IPS DF 6.9 (cell line): ENCODE measurements at regions not wholly inside any gene's neighbourhood (a gene's known extent, or its start where the extent isn't known, plus 50 kb on each side); places are given as distances from the start of the nearest gene placed in this dataset.

ENCODE experiments used
- DNase-seq: peaks from one replicate; pipeline ENCODE4 v3.0.0-alpha.2; 2013; ENCODE audit warnings: low read depth, low spot score
- H3K27ac ChIP-seq: one replicate; pipeline ENCODE4 v1.5.1; 2013; ENCODE audit warnings: low read length, control low read depth
- H3K27me3 ChIP-seq: 2 replicates; pipeline ENCODE4 v1.6.1; 2013; ENCODE audit warnings: mild to moderate bottlenecking, low read length; ENCODE audit not compliant: control insufficient read depth, insufficient read depth
- H3K36me3 ChIP-seq: 2 replicates; pipeline ENCODE4 v1.6.1; 2013; ENCODE audit warnings: low read length; ENCODE audit not compliant: control insufficient read depth, insufficient read depth
- H3K4me1 ChIP-seq: 2 replicates; pipeline ENCODE4 v1.6.1; 2013; ENCODE audit warnings: low read length; ENCODE audit not compliant: control insufficient read depth, insufficient read depth
- H3K4me3 ChIP-seq: 2 replicates; pipeline ENCODE4 v1.5.1; 2013; ENCODE audit warnings: mild to moderate bottlenecking, low read length
- H3K9me3 ChIP-seq: 2 replicates; pipeline ENCODE4 v1.6.1; 2013; ENCODE audit warnings: low read length, inconsistent platforms; ENCODE audit not compliant: control insufficient read depth, insufficient read depth
- WGBS: extraction: QIAGEN DNeasy Blood & Tissue Kit; methylation state at CpG from one replicate; pipeline ENCODE4 v1.1.7; 2013; ENCODE audit warnings: mixed read lengths, missing lambda C conversion rate; ENCODE audit not compliant: insufficient read length, insufficient coverage; 5-methylcytosine and 5-hydroxymethylcytosine counted together

GRCh38 chr11:130814440-130815096 is 101.7 kb downstream of the SNX19 start:
- Histone ChIP-seq H3K9me3 (no peaks in the 10 kb centered on the region), H3K27me3 (no peaks in the 10 kb centered on the region), H3K36me3 (no peaks in the 10 kb centered on the region), H3K4me1 (0 out of 2 replicates have a peak, but pooled peaks cover 1% of the 10 kb centered on the region), H3K4me3 (no peak overlapping the region), H3K27ac (no peak overlapping the region)
- no CpG with 5 or more reads among the region's 4 CpGs for WGBS
- no peak for DNase-seq

GRCh38 chr11:130815097-130815802 is 101.0 kb downstream of the SNX19 start:
- 0 out of 2 replicates have a peak, but pooled peaks cover 1% of the 10 kb centered on the region for H3K4me1 ChIP-seq
- no CpG with 5 or more reads among the region's 9 CpGs for WGBS

GRCh38 chr11:130815956-130816355 is 100.3 kb downstream of the SNX19 start:
- no CpG with 5 or more reads among the region's 7 CpGs for WGBS
- H3K9me3 ChIP-seq = no peaks in the 10 kb centered on the region
- no peak for DNase-seq
- 0 out of 2 replicates have a peak, but pooled peaks cover 1% of the 10 kb centered on the region for H3K4me1 ChIP-seq
- H3K27me3 ChIP-seq = no peaks in the 10 kb centered on the region
- H3K27ac ChIP-seq = no peak overlapping the region
- H3K4me3 ChIP-seq = no peak overlapping the region
- H3K36me3 ChIP-seq = no peaks in the 10 kb centered on the region

More at GRCh38 chr11:130815097-130815802, 101.0 kb downstream of the SNX19 start:
- DNase-seq = no peak
- Histone ChIP-seq H3K9me3 (no peaks in the 10 kb centered on the region), H3K4me3 (no peak overlapping the region), H3K36me3 (no peaks in the 10 kb centered on the region), H3K27me3 (no peaks in the 10 kb centered on the region), H3K27ac (no peak overlapping the region)

- DNase-seq = no peak
- no peak overlapping the region for H3K27ac ChIP-seq
- 0 out of 2 replicates have a peak, but pooled peaks cover 1% of the 10 kb centered on the region for H3K4me1 ChIP-seq
These were observed 99.5 kb downstream of the SNX19 start for GRCh38 chr11:130816546-130817329.

GRCh38 chr11:130817330-130817944 is 98.8 kb downstream of the SNX19 start:
- Histone ChIP-seq H3K4me3 (no peak overlapping the region), H3K4me1 (0 out of 2 replicates have a peak, but pooled peaks cover 1% of the 10 kb centered on the region), H3K36me3 (no peaks in the 10 kb centered on the region), H3K27me3 (no peaks in the 10 kb centered on the region), H3K27ac (no peak overlapping the region), H3K9me3 (no peaks in the 10 kb centered on the region)
- DNase-seq = no peak

More at GRCh38 chr11:130816546-130817329, 99.5 kb downstream of the SNX19 start:
- Histone ChIP-seq H3K4me3 (no peak overlapping the region), H3K27me3 (no peaks in the 10 kb centered on the region), H3K9me3 (no peaks in the 10 kb centered on the region), H3K36me3 (no peaks in the 10 kb centered on the region)
- WGBS = no CpG with 5 or more reads among the region's 15 CpGs

GRCh38 chr11:130819625-130820024 is 96.7 kb downstream of the SNX19 start:
- DNase-seq = no peak

More at GRCh38 chr11:130819625-130820024, 96.7 kb downstream of the SNX19 start:
- no peak overlapping the region for H3K4me3 ChIP-seq
- no peaks in the 10 kb centered on the region for H3K36me3 ChIP-seq
- H3K27me3 ChIP-seq = no peaks in the 10 kb centered on the region
- WGBS = no CpG with 5 or more reads among the region's 6 CpGs
- no peaks in the 10 kb centered on the region for H3K9me3 ChIP-seq
- H3K4me1 ChIP-seq = no peaks in the 10 kb centered on the region
- H3K27ac ChIP-seq = no peak overlapping the region
